ENCODE measurements at regions not wholly inside any gene's neighbourhood (a gene's known extent, or its start where the extent isn't known, plus 50 kb on each side); places are given as distances from the start of the nearest gene placed in this dataset.

DNA sequence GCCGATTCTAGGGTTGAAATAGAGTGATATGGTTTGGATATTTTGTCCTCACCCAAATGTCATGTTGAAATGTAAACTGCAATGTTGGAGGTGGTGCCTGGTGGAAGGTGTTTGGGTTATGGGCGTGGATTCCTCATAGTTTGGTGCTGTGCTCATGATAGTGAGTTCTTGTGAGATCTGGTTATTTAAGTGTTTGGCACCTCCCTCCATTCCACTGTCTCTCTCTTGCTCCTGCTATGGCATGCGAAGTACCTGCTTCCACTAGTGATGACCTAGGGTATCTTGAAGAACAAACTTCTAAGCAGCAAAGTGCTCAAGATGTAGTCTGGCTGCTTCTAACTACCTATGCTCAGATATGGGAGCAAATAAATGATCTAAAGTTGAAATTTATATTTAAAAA, 56.0 kb upstream of the TSPAN18 start:
- FAIRE-seq (no peak), DNase-seq (ENCODE audit: low spot score) (no peak)

DNA sequence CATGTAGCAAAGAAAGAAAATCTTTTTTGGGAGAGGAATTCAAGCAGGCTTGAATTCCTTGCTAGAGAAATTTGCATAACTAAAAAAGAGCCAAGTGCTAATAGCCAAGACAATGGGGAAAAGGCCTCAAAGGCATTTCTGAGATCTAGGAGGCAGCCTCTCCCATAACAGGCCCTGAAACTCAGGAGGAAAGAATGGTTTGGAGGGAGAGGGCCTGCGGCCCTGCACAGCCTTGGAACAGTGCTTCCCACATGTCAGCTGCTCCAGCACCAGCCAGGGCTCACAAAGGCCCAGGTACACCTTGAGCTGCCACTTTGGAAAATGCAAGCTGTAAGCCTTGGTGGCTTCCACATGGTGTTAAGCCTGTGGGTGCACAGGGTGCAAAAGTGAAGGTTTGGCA, 55.5 kb upstream of the TSPAN18 start:
- no peak for FAIRE-seq

DNA sequence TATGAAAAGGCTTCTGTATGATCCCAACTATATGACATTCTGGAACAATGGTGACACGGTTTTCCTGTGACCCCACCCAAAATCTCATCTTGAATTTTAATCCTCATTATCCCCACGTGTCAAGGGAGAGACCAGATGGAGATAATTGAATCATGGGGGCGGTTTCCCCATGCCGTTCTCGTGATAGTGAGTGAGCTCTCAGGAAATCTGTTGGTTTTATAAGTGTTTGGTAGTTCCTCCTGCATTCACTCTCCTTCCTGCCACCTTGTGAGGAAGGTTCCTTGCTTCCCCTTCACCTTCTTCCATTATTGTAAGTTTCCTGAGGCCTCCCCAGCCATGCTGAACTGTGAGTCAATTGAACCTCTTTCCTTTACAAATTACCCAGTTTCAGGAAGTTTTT, 53.1 kb upstream of the TSPAN18 start:
- no peak for DNase-seq (ENCODE audit: low spot score)
- FAIRE-seq: no peak

More for the DNA sequence above, 55.5 kb upstream of the TSPAN18 start:
- no peak for DNase-seq (ENCODE audit: low spot score)

DNA sequence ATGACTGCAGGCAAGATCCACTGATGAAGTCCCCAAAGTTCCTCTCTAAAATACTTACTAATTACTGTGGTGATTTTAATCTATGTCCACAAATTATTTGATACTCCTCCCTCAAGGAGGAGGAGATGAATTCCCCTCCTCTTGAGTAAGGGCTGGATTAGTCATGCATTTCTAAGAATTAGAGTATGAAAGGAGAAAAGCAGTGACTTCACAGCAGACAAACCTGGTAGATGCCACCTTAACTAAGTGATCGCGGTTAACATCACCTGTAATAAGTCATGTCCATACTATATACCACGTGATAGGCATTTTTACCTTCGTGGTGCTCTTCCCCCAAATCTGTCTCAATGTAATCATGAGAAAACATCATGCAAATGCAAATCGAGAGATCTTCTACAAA, 52.0 kb upstream of the TSPAN18 start:
- DNase-seq (ENCODE audit: low spot score): no peak
- FAIRE-seq: no peak

DNA sequence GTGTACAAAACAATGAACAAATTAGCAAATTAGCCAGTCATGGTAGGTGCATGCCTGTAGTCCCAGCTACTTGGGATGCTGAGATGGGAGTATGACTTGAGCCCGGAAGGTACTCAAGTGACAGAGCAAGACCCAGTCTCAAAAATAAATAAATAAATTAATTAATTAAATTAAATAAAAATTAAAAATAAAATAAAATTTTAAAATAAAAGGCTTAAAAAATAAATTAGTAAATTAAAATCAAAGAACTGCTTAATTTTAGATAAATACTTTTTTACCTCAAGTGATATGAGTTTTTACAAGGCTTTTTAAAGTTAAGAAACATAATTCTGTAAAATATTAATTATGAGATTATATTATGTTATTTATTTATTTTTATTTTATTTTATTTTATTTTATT, 50.9 kb upstream of the TSPAN18 start:
- FAIRE-seq (peak; percentile 34), DNase-seq (ENCODE audit: low spot score) (no peak)

All from RCC 7860 (cell line).